ENCODE measurements at regions not wholly inside any gene's neighbourhood (a gene's known extent, or its start where the extent isn't known, plus 50 kb on each side); places are given as distances from the start of the nearest gene placed in this dataset.

GRCh38 chr7:85464042-85464651 lies 277.3 kb upstream of the SEMA3D start:
- TF ChIP-seq CTCF (IDR thresholded peaks at IDR 0.05) (no peak), POLR2A (IDR thresholded peaks at IDR 0.05) (no peak)

All from lower leg skin (tissue), 3 donors.